DND-41 (cell line): ENCODE measurements at regions not wholly inside any gene's neighbourhood (a gene's known extent, or its start where the extent isn't known, plus 50 kb on each side); places are given as distances from the start of the nearest gene placed in this dataset.

Experiments used
- ATAC-seq: fragments of 200-7000 bp; cut with Tn5 transposase; 3 replicates; pipeline ENCODE4 v1.9.1; 2021; ENCODE audit warnings: low read depth; ENCODE audit not compliant: insufficient read depth
- DNase-seq: peaks from one replicate; pipeline ENCODE4 v3.0.0-alpha.2; 2020
- H2AFZ ChIP-seq: 2 replicates; pipeline ENCODE4 v1.6.0; 2012; ENCODE audit warnings: low read depth, low read length
- H3K27ac ChIP-seq: 2 replicates; pipeline ENCODE4 v1.5.1; 2012; ENCODE audit warnings: low read length, inconsistent platforms
- H3K27me3 ChIP-seq: fragments of 200-600 bp; sonication (generic); 2 replicates; pipeline ENCODE4 v1.6.0; 2012; ENCODE audit warnings: low read length, mild to moderate bottlenecking, inconsistent platforms; ENCODE audit not compliant: insufficient read depth, poor library complexity
- H3K36me3 ChIP-seq: 2 replicates; pipeline ENCODE4 v1.5.1; 2012; ENCODE audit warnings: low read length, inconsistent platforms; ENCODE audit not compliant: insufficient read depth
- H3K4me1 ChIP-seq: 2 replicates; pipeline ENCODE4 v1.5.1; 2012; ENCODE audit warnings: mild to moderate bottlenecking, low read length; ENCODE audit not compliant: insufficient read depth
- H3K4me2 ChIP-seq: 2 replicates; pipeline ENCODE4 v1.6.0; 2012; ENCODE audit warnings: mild to moderate bottlenecking, moderate library complexity, low read length, inconsistent platforms; ENCODE audit not compliant: insufficient read depth
- H3K4me3 ChIP-seq, 2 experiments: fragments of 200-600 bp in 1 of 2; shearing (Covaris generic) in 1 of 2; 2 replicates each; pipeline ENCODE4 v1.5.1; 2012 to 2016; ENCODE audit warnings: inconsistent platforms in 2 of 2, low read length in 2 of 2, mild to moderate bottlenecking in 2 of 2, low read depth in 1 of 2, moderate library complexity in 1 of 2
- H3K79me2 ChIP-seq: 2 replicates; pipeline ENCODE4 v1.6.0; 2012; ENCODE audit warnings: low read length, inconsistent platforms; ENCODE audit not compliant: insufficient read depth
- H3K9ac ChIP-seq: 2 replicates; pipeline ENCODE4 v1.6.0; 2012; ENCODE audit warnings: low read depth, mild to moderate bottlenecking, inconsistent platforms, low read length, moderate library complexity
- H3K9me3 ChIP-seq: 2 replicates; pipeline ENCODE4 v1.5.1; 2012; ENCODE audit warnings: low read length, moderate library complexity, mild to moderate bottlenecking, inconsistent platforms; ENCODE audit not compliant: insufficient read depth, severe bottlenecking
- H4K20me1 ChIP-seq: 2 replicates; pipeline ENCODE4 v1.6.0; 2012; ENCODE audit warnings: low read length; ENCODE audit not compliant: insufficient read depth
- EZH2 ChIP-seq: IDR thresholded peaks from 3 replicates; pipeline ENCODE4 v1.6.1; 2012; ENCODE audit warnings: borderline replicate concordance, low read depth, mild to moderate bottlenecking, moderate library complexity, low read length, inconsistent platforms; ENCODE audit not compliant: severe bottlenecking
- TF ChIP-seq, protein P1 (sequence below): IDR thresholded peaks from 2 replicates; pipeline ENCODE4 v1.5.1; 2012; ENCODE audit warnings: borderline replicate concordance, low read length, moderate library complexity, mild to moderate bottlenecking; ENCODE audit not compliant: poor library complexity, severe bottlenecking; ENCODE audit errors: extremely low read depth

DNA sequence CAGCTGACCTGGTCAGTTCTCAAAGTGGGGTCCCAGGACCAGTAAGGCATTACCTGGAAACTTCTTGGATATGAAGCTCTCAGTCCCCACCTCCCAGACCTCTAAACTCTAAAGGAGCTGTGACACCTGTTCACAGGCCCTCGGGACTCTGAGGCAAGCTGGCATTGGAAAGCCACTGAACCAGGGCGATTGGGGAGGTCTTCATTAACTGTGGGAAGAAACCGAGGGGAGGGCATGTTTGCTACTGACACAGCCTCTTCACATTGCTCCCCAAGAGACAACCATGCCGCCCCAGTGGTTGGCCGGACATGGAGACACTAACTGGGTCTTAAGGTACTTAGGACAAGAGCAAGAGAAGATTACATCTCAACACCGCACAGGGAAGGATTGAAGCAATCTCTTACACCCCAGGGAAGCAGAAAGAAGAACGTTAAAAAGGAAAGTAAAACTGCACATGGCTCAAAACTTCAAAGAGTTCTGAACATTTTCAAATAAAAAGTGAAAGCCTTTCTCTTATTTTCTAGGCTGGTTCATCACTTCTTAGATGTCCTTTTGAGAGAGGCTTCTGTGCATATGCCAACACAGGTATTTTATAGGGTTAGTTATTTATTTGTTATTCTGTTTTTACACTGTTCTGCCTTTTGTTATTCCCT, 210.0 kb upstream of the CST7 start:
- Histone ChIP-seq H3K79me2 (no peaks in the 10 kb centered on the region), H3K9me3 (no peaks in the 10 kb centered on the region), H3K4me2 (peak overlapping the region; percentile 51), H4K20me1 (no peaks in the 10 kb centered on the region), H3K4me3 (peak overlapping the region in 1 of 2 experiments; percentile 33; a peak in 1 of 4 replicates), H3K9ac (peak overlapping the region; percentile 17), H2AFZ (peak overlapping the region; percentile 69), H3K27me3 (no peaks in the 10 kb centered on the region), H3K36me3 (no peaks in the 10 kb centered on the region), H3K27ac (peak overlapping the region; percentile 79), H3K4me1 (peaks cover 29% of the 10 kb centered on the region)
- TF ChIP-seq EZH2, result no peak
- TF ChIP-seq, protein P1, sequence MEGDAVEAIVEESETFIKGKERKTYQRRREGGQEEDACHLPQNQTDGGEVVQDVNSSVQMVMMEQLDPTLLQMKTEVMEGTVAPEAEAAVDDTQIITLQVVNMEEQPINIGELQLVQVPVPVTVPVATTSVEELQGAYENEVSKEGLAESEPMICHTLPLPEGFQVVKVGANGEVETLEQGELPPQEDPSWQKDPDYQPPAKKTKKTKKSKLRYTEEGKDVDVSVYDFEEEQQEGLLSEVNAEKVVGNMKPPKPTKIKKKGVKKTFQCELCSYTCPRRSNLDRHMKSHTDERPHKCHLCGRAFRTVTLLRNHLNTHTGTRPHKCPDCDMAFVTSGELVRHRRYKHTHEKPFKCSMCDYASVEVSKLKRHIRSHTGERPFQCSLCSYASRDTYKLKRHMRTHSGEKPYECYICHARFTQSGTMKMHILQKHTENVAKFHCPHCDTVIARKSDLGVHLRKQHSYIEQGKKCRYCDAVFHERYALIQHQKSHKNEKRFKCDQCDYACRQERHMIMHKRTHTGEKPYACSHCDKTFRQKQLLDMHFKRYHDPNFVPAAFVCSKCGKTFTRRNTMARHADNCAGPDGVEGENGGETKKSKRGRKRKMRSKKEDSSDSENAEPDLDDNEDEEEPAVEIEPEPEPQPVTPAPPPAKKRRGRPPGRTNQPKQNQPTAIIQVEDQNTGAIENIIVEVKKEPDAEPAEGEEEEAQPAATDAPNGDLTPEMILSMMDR, result no peak
- ATAC-seq, result peak; percentile 85
- peak; percentile 52 for DNase-seq

DNA sequence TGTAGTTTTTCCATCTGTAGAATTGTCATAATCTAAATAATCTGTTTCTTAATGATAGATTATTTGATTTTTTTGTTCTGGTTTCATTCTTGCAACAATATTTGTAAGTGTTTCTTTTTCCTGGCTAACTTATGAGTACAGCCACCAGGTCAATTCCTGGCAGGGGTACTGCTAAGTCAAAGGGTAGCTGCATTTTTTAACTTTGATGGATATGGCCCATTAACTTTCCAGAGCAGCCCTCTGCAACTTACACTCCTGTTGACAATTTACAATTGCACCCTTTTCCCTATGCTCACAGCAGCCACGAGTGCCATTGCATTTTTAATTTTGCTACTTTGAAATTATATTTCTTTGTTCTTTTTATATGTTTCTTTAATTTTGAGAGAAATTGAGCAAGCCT, 209.3 kb upstream of the CST7 start:
- DNase-seq (no peak), ATAC-seq (no peak)
- Histone ChIP-seq H3K4me2 (peak overlapping the region; percentile 51), H3K27me3 (no peaks in the 10 kb centered on the region), H3K36me3 (no peaks in the 10 kb centered on the region), H3K9me3 (no peaks in the 10 kb centered on the region), H3K27ac (peak overlapping the region; percentile 79), H3K79me2 (no peaks in the 10 kb centered on the region), H2AFZ (peak overlapping the region; percentile 69), H3K9ac (peak overlapping the region; percentile 17), H3K4me3 (peak overlapping the region in 1 of 2 experiments; percentile 33; a peak in 1 of 4 replicates), H3K4me1 (peaks cover 29% of the 10 kb centered on the region), H4K20me1 (no peaks in the 10 kb centered on the region)
- TF ChIP-seq, protein P1, result no peak
- no peak for TF ChIP-seq EZH2

DNA sequence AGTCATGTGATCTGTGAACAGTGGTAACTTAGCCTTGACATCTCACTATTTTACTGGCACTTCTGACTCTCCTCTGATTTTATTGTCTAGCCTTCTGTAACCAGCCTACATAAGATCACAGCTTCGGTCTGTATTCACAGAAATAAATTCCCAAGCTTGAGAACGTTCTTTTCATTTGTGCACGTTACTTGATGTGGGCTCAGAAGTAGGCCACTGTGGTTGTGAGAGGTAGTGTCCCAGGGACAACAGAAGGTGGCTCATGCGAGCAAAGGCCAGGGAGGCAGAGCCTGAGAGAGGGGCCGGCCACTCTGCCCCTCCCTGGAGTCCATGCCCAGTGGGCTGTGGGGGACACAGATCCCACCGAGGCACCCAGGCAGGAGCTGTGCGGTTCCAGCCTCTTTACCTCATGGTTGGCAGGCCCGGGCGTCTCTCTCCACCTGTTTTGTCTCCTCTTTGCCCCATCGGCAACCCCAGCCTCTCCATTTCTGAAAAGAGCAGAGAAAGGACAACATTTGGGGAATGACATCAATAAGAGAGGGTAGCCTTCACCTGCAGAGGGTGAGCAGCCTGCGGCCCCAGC, 207.5 kb upstream of the CST7 start:
- Histone ChIP-seq H3K9ac (no peak overlapping the region), H3K79me2 (no peaks in the 10 kb centered on the region), H3K36me3 (no peaks in the 10 kb centered on the region), H4K20me1 (no peaks in the 10 kb centered on the region), H3K4me1 (peaks cover 45% of the 10 kb centered on the region), H3K27me3 (no peaks in the 10 kb centered on the region), H3K4me3 (no peak overlapping the region), H2AFZ (no peak overlapping the region), H3K4me2 (no peak overlapping the region), H3K27ac (peak overlapping the region; percentile 15; the same call in 1 of the 2 replicates), H3K9me3 (no peaks in the 10 kb centered on the region)
- DNase-seq, result no peak
- ATAC-seq, result no peak
- TF ChIP-seq EZH2, result no peak
- TF ChIP-seq, protein P1, result no peak
